GM18502 (cell line): ENCODE measurements at regions not wholly inside any gene's neighbourhood (a gene's known extent, or its start where the extent isn't known, plus 50 kb on each side); places are given as distances from the start of the nearest gene placed in this dataset.
"Not testable (repeated sequence)": the region's sequence is repeated elsewhere in the genome, so short reads cannot be mapped to it uniquely, and the experiment has no call there.

ENCODE experiments used
- ATAC-seq: cut with Tn5 transposase; IDR thresholded peaks from one replicate; pipeline ENCODE4 v1.9.1; 2021; ENCODE audit warnings: mild to moderate bottlenecking; ENCODE audit not compliant: unreplicated experiment, poor library complexity

GRCh38 chr1:69045572-69045971 lies 522.1 kb upstream of the LRRC7 start:
- ATAC-seq = no peak

GRCh38 chr1:69055194-69055593 lies 512.5 kb upstream of the LRRC7 start:
- ATAC-seq = no peak

DNA sequence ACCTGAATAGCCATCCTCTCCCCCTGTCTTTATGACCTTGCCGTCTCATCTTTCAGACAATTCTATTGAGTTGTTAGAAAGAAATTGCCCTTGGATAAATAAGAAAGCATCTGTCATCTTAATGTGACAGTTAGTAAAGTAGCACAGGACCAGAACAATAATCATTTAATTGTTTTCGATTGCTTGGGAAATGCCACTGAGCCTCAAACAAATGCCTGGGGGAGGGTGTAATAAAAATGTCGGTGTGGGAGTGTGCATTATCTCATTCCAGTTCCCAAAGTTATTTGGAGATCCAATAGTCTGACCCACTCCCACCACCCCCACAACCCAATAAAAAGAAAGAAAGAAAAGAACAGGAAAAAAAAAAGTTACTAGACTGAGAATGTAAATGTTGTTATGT lies 509.3 kb upstream of the LRRC7 start:
- no peak for ATAC-seq

GRCh38 chr1:69070660-69071373 lies 496.9 kb upstream of the LRRC7 start:
- no peak for ATAC-seq

DNA sequence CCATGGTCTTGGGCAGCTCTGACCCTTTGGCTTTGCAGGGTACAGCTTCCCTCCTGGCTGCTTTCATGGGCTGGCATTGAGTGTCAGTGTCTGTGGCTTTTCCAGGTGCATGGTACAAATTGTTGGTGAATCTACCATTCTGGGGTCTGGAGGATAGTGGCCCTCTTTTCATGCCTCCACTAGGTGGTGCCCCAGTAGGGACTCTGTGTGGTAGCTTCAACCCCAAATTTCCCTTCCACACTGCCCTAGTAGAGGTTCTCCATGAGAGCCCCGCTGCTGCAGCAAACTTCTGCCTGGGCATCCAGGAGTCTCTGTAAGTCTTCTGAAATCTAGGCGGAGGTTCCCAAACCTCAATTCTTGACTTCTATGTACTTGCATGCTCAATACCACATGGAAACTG lies 494.5 kb upstream of the LRRC7 start:
- no peak for ATAC-seq

DNA sequence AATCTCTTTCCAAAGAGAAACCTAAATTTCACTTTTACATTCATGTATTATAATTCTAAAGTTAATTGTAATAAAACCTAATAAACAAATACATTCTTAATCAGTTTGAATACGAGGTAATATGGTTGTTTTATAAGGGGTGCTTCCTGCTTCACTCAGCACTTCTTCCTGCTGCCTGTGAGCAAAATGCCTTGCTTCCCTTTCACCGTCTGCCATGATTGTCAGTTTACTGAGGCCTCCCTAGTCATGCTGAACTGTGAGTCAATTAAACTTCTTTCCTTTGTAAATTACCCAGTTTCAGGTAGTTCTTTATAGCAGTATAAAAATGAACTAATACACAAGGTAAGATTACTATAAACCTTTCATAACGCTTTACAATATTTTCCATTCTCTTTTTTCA lies 491.1 kb upstream of the LRRC7 start:
- no peak for ATAC-seq

DNA sequence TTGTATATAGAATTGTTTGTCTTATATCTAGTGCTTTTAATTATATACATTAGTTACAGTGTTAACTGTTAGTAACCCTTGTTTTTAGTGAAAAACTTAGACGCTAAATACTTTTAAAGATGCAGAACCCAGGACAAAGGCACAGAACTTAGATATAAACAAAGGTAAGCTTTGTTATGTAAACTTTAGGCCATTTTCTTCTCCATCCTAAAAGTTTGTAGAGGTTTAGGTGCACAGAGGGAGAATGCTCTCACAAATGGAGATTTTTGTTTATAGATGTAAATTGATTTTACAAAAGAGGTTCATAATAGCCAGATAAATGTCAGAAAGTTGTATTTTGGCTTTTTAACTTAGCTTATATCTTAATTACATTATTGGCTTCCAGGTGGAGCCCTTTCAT lies 490.5 kb upstream of the LRRC7 start:
- no peak for ATAC-seq

DNA sequence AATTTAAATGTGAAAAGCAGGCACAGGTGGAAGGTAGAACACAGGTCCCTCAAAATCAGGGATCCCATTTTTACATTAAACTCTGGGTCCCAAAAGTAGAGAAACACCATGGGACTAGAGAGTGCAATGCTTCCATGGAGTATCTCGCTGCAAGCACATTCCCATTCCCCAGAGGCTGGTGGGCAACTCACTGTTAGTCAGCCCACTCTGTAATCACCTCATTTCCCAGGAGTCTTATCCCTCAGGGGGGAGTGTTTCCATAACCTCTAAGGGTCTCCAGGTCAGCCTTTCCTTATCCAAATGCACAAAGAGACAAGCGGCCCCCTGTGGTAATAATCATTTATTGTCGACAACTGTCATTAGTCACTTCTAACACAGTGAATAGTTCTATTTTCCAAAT lies 490.1 kb upstream of the LRRC7 start:
- ATAC-seq = no peak

- no peak for ATAC-seq
Measured at GRCh38 chr1:69081668-69082067, 486.1 kb upstream of the LRRC7 start.

- no peak for ATAC-seq
Measured at GRCh38 chr1:69082312-69082711, 485.4 kb upstream of the LRRC7 start.

DNA sequence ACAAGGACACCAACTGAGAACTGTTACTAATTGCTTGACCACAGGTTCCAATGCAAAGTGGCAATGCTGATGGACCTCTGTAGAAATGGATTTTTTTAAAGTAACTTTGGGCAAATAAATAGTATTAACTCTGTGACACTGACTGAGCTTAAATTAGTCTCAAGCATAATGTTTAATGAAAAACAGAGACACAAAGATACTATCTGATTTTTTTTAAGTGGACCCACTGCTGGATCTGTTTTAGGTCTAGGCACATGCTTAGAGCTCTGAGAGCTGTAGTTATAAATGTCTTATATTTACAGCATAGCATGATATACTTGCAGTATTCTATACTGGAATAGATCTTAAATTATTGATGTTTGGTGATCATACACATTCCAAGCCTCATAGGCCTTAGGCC lies 481.6 kb upstream of the LRRC7 start:
- ATAC-seq = no peak

- ATAC-seq = no peak
Measured at GRCh38 chr1:69088571-69088970, 479.2 kb upstream of the LRRC7 start.

- ATAC-seq = no peak
Measured at GRCh38 chr1:69090170-69090569, 477.6 kb upstream of the LRRC7 start.

GRCh38 chr1:69090752-69091151 lies 477.0 kb upstream of the LRRC7 start:
- ATAC-seq = no peak

GRCh38 chr1:69102058-69102457 lies 465.7 kb upstream of the LRRC7 start:
- not testable (repeated sequence) for ATAC-seq

DNA sequence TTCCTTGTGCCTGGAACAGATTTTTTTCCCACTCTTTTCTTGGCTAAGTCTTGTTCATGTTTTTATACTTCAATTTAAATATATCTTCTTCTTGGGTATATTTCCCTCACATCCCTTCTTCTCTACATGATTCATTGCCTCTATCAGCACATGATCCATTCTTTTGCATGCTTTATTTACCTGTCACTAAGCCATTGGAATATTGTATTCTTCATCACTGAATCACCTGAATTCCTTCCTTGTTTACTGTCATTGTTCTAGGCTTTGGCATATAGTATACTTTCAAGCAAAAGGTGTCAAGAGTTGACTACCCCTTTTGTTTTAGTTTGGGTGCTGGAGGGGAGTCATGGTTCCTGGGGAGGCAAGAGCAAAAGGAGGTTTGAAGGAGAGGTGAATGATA lies 464.5 kb upstream of the LRRC7 start:
- ATAC-seq = no peak

GRCh38 chr1:69103705-69104385 lies 463.9 kb upstream of the LRRC7 start:
- ATAC-seq = no peak

- no peak for ATAC-seq
Measured at GRCh38 chr1:69104894-69105293, 462.8 kb upstream of the LRRC7 start.

DNA sequence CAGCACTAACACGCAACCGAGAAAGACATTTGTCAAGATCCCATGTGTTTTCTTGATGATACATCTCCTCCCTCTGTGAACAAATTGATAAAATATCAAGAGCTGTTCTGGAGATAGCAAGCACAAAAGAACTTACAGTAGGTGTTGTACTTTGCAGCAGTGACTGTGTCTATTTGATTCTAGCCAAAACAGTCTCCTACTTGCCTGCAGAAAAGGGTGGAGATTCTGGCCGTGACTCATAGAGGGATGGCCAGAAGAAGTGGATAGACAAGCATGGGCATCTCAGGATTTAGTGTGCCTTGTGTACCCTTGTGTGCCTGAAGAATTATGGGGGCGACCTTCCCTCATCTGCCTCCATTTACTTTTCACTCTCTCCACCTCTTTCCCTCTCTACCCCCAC lies 458.4 kb upstream of the LRRC7 start:
- ATAC-seq = no peak

GRCh38 chr1:69110851-69111250 lies 456.9 kb upstream of the LRRC7 start:
- ATAC-seq = no peak

DNA sequence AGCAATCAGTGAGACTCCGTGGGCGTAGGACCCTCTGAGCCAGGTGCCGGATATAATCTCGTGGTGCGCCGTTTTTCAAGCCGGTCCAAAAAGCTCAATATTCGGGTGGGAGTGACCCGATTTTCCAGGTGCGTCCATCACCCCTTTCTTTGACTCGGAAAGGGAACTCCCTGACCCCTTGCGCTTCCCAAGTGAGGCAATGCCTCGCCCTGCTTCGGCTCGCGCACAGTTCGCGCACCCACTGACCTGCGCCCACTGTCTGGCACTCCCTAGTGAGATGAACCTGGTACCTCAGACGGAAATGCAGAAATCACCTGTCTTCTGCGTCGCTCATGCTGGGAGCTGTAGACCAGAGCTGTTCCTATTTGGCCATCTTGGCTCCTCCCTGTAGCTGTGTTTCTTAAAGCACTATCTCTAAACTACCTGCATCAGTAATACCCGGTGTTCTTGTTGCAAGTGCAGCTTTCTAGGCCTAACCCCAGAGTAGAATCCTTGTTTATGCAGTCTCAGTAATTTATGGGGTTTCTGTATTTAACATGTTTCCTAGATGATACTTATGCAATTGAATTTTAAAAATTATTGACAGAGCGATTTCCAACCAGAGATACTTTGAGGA lies 447.5 kb upstream of the LRRC7 start:
- ATAC-seq = not testable (repeated sequence)

DNA sequence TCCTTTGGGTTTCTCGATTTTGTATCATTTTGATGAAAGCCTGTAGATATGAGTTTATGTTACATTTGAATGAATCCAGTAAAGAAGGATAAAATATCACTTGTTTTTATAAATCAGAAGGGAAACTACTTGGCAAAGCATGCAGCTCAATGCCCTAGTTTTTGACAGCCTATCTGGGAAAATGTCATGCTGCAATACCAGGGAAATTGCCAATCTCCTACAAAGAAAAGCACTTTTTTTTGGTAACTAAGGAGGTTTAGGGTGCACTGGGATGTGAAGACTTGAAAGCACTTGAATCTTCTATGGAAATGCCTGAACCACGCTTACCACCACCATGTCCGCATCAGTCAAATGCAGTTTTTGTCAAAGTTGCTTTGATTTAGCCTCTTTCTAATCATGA lies 446.9 kb upstream of the LRRC7 start:
- no peak for ATAC-seq
